ENCODE measurements at regions not wholly inside any gene's neighbourhood (a gene's known extent, or its start where the extent isn't known, plus 50 kb on each side); places are given as distances from the start of the nearest gene placed in this dataset.

DNA sequence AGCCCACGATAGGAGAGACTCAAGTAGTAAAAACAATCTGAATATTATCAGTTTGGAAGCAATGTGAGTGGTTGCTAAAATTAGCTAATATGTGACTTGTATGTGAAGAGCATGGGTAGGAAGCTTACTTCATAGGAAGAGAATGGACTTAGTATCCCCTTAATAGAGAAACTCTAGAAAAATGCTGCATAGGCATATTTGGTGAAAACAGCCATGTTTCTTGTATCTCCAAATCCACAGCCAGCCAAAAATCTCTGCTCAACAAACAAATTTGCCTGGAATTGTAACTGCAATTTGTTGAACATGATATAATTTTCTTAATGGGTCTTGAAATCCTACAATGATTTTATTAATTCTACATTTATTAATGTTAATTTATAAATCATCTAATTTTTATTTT, 1252.9 kb upstream of the TMEM132C start:
- TF ChIP-seq, protein P1, sequence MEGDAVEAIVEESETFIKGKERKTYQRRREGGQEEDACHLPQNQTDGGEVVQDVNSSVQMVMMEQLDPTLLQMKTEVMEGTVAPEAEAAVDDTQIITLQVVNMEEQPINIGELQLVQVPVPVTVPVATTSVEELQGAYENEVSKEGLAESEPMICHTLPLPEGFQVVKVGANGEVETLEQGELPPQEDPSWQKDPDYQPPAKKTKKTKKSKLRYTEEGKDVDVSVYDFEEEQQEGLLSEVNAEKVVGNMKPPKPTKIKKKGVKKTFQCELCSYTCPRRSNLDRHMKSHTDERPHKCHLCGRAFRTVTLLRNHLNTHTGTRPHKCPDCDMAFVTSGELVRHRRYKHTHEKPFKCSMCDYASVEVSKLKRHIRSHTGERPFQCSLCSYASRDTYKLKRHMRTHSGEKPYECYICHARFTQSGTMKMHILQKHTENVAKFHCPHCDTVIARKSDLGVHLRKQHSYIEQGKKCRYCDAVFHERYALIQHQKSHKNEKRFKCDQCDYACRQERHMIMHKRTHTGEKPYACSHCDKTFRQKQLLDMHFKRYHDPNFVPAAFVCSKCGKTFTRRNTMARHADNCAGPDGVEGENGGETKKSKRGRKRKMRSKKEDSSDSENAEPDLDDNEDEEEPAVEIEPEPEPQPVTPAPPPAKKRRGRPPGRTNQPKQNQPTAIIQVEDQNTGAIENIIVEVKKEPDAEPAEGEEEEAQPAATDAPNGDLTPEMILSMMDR (conservative IDR thresholded peaks at IDR 0.05) = no peak
- no peak overlapping the region for H3K27ac ChIP-seq

DNA sequence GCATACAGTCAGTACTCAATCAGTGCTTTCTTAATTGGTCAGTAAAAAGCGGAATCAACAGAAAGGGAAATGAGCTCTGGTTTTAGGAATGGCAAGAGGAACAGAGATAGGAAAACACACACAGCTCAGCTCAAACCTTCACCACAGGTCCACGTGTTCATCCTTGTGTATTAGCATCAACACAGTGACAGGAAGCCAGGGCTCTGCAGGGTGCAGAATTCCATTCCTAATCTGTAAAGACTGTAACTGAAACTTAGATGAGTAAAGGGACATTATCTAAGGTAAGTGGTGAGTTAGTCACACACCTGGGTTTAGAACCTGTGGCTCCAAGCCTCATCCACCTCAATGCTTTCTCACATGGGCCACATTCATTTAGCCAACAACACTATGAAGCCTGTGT, 1242.2 kb upstream of the TMEM132C start:
- H3K27ac ChIP-seq = no peak overlapping the region
- TF ChIP-seq, protein P1 (conservative IDR thresholded peaks at IDR 0.05) = no peak

DNA sequence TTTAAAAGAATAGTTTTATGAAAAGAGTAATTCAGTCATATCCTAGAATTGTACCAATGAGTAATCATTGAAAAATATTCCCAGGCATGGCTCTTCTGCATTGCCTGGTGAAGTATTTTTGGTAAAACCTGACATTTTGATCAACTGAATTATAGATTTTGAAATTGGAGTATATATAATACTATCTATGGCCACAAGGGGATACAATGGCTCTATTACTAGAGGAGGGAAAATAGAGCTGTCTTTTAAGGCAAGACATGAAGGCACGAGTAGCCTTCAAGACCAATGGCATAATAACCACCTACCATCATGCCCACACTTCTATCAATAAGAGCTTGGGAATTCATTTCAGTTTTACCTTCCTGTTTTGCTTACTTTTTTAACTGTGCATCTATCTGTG, 1241.4 kb upstream of the TMEM132C start:
- TF ChIP-seq, protein P1 (conservative IDR thresholded peaks at IDR 0.05) = no peak
- H3K27ac ChIP-seq = no peak overlapping the region

DNA sequence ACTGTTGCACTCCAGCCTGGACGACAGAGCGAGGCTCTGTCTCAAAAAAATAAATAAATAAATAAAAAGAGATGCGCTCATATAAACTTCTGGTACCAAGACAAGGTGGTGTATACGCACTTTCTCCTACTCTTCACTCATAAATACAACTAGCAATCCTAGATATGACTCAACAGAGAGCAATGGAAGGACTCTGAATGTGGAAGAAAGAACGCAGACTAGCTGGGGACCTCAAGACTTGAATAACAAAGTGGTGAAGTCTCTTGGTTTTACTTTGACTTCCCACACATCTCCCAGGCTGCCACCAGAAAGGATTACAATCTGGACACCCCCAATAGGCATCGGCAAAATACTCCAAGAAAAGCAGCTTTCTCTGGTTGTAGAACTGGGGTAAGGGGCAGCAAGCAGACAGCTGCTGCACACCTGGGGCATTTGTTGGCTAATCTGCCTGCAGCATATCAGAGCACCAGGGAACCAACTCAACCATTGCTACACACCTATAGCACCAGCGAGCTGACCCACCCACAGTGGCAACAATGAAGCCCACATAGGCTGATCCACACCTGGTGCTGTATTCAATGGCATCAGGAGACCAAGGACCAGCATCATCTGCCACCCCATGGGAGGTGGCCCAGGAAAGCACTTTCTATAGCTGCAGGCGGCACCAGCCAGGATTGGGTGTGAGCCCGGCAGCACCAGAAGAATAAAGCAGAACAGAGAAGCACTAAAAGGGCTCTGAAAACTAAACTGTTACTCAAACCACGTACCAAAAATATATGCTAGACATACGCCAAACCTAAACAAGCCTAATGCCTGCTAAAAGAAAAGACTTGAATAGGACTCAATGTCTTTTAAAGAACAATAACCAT, 1231.7 kb upstream of the TMEM132C start:
- TF ChIP-seq, protein P1 (conservative IDR thresholded peaks at IDR 0.05) = no peak
- no peak overlapping the region for H3K27ac ChIP-seq

DNA sequence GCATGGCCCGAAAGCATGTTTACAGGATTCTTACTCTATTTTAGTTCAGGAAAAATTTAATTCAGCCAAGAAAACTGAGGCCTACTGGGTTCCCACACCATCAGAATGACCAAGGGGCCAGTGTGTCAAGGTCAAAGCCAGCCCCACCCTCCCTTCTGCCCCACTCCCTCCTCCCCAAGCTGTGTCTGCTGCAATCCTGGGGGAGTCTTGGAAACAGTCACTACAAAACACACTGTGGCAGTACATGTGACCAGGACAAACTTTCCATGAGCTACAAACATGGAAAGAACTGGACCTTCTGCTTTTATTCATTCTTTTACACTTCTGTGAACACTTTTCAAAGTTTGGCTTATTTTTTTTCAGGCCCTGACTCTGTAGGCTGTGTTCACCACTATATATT, 1228.8 kb upstream of the TMEM132C start:
- H3K27ac ChIP-seq = no peak overlapping the region
- TF ChIP-seq, protein P1 (conservative IDR thresholded peaks at IDR 0.05) = no peak

DNA sequence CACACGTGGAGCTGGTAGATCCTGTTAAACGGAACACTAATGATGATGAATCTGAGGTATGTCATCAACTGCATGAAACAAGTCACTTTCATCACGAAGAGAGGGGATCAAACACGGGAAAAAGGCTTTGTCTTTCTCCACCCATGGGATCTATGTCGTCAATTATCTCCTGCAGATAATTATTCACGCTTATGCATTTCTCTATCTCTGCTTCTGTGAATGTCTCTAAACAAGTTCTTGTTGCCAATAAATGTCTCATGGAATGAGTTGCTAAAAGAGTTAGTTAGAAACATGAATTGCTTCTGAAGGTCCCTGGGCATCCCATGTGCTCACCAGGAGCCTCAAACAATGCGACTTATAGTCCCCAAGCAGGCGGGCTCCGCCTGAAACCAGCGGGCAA, 1228.2 kb upstream of the TMEM132C start:
- TF ChIP-seq, protein P1 (conservative IDR thresholded peaks at IDR 0.05) = no peak
- H3K27ac ChIP-seq = no peak overlapping the region

DNA sequence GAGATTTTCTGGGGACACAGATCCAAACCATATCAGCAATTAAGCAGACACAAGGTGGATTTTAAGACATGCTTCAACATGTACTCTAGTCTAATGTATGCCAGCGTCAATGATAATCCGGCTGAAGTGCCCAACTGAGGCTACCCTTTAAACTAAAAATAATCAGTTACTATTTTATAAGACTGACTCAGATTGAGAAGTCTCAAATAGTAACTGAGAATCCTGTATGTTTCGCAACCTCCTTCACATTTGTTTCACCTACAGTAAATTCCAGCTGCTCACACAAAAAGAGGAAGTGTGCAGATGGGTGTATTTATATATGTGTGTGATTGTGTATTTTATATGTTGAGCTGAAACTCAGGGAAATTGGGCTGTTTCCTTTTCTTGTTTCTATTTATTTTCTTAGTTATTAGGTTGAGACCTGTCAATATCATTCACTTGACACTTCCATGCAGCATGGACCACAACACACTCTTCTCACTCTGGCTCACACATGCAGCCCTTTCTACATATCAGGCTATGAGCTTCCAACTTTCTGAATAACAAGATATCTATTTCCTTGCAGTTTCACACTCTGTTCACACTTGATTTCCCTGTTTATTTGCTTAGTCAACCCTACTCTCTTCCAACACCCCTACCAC, 1224.9 kb upstream of the TMEM132C start:
- no peak overlapping the region for H3K27ac ChIP-seq
- TF ChIP-seq, protein P1 (conservative IDR thresholded peaks at IDR 0.05) = no peak

All from VCaP (cell line).